ENCODE measurements at regions not wholly inside any gene's neighbourhood (a gene's known extent, or its start where the extent isn't known, plus 50 kb on each side); places are given as distances from the start of the nearest gene placed in this dataset.

DNA sequence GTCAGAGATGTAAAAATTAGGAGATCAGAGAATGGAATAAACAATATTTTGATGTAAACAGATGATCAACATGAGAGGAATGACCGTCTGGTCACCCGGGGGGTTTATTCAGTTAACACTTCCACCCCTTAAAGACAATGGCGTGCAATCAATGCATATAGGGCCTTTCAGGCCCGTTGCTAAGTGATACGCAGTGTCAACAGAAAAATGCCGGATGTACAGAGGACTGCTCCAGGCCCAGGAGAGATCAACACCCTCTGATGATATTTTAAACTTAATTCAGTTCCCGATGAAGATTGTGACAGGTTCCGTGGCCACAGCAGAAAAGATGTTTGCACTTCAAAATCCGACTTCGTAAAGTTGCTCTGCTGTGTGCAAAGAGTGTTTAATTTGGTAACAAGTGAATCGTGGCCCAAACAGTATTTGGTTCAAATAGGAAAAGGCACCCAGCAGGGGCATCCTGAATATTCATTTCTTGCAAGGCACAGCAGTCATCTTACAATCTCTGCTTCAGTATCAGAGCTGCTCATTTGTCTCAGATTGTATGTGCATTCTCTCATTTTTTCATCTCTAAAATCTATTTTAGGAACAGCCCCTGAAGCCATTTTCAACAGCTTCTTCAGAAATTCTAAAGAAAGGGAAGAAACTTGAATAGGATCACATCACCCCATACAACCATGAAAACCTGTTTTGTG lies 72.6 kb downstream of the FOXB1 start:
- DNase-seq: no peak
- intact Hi-C loops (cut with DNase I): no loop called here
- no peak overlapping the region for H3K27ac ChIP-seq
- no peak overlapping the region for H3K4me3 ChIP-seq
- H3K36me3 ChIP-seq: no peaks in the 10 kb centered on the region
- TF ChIP-seq, protein P1, sequence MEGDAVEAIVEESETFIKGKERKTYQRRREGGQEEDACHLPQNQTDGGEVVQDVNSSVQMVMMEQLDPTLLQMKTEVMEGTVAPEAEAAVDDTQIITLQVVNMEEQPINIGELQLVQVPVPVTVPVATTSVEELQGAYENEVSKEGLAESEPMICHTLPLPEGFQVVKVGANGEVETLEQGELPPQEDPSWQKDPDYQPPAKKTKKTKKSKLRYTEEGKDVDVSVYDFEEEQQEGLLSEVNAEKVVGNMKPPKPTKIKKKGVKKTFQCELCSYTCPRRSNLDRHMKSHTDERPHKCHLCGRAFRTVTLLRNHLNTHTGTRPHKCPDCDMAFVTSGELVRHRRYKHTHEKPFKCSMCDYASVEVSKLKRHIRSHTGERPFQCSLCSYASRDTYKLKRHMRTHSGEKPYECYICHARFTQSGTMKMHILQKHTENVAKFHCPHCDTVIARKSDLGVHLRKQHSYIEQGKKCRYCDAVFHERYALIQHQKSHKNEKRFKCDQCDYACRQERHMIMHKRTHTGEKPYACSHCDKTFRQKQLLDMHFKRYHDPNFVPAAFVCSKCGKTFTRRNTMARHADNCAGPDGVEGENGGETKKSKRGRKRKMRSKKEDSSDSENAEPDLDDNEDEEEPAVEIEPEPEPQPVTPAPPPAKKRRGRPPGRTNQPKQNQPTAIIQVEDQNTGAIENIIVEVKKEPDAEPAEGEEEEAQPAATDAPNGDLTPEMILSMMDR (IDR thresholded peaks at IDR 0.05): no peak
- H3K9ac ChIP-seq (ENCODE audit: low read depth in 2 of 2, low read length in 2 of 2): no peak overlapping the region
- H3K27me3 ChIP-seq: no peaks in the 10 kb centered on the region
- no peaks in the 10 kb centered on the region for H3K9me3 ChIP-seq
- H3K4me1 ChIP-seq: no peaks in the 10 kb centered on the region

DNA sequence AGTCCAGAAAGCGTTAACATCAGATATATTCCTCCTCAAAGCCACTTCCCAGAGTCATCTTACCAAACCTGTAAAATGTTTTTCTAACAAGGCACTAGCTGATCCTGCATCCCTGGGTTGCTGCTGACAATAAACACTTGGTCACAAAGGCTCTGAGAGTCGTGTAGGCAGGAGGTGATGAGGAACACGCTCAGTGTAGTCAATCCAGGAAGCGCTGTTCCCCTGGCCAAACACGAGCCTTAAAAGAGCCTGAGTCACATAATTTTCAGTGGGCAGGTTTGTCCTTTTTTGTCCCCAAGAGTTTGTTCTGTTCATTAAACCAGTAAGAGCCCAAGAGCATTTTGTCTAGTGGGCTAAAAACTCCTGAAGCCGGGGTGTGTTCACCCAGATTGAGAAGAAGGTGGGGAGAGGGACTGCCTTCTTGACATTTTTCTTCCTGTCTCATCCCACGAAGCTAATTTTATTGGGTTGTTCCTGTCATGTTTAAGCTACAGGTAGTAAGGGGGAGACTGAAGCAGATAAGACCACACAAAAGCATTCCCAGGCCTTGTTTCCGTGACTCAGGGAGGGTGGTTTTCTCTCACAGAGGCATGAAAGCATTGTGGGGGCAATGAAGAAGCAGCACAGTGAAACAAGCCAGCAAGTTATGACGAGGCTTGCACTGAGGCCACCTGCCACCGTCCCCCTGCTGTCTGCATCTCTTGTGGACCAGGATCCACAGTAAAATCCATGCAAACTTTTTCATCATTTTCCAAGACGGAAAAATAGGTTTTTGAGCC lies 73.7 kb downstream of the FOXB1 start:
- no peak overlapping the region for H3K27ac ChIP-seq
- TF ChIP-seq, protein P1 (IDR thresholded peaks at IDR 0.05): no peak
- H3K4me1 ChIP-seq: no peaks in the 10 kb centered on the region
- no peaks in the 10 kb centered on the region for H3K36me3 ChIP-seq
- H3K9me3 ChIP-seq: no peaks in the 10 kb centered on the region
- no peak overlapping the region for H3K9ac ChIP-seq (ENCODE audit: low read depth in 2 of 2, low read length in 2 of 2)
- no peak for DNase-seq
- H3K27me3 ChIP-seq: no peaks in the 10 kb centered on the region
- intact Hi-C loops (cut with DNase I): no loop called here
- H3K4me3 ChIP-seq: no peak overlapping the region

DNA sequence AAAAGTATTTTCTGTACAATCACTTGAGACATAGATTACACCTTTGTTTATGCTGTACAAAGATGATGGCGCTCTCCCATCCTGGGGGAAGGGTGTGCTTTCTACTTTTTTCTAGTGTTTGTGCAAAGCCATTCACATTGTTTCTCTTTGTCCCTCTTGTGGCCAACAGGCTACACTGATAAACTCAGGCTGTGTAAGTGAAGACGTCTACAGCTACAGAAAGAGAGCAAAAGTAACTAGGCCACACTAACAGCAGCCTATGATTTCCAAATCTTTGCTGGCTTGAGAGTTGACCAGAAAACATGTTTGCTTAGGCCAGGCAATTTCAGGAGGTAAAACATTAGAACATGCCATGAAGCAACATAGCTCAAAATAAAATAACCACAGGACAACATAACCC lies 75.1 kb downstream of the FOXB1 start:
- H3K36me3 ChIP-seq: no peaks in the 10 kb centered on the region
- no peak overlapping the region for H3K27ac ChIP-seq
- H3K4me1 ChIP-seq: no peaks in the 10 kb centered on the region
- TF ChIP-seq, protein P1 (IDR thresholded peaks at IDR 0.05): no peak
- no peaks in the 10 kb centered on the region for H3K27me3 ChIP-seq
- no peak for DNase-seq
- intact Hi-C loops (cut with DNase I): no loop called here
- H3K4me3 ChIP-seq: no peak overlapping the region
- H3K9me3 ChIP-seq: no peaks in the 10 kb centered on the region
- H3K9ac ChIP-seq (ENCODE audit: low read depth in 2 of 2, low read length in 2 of 2): no peak overlapping the region

DNA sequence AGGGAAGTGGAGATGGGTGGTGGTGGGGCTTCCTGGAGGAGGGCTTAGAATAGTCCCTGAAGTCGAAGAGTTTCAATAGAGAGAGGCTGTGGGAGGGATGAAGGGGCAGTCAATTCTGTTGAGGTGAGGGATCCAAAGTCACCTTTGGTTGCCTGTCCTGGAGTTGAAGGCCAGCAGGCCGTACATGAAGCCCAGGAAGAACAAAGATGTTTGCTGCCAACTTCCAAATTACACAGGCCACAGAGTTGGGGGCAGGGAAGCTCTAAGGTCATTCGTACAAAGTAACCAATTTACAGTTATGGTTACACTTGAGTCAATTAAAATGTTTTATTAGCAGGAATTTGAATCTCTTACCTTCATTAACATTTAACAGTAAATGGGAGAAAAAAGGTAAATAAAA lies 77.9 kb downstream of the FOXB1 start:
- Histone ChIP-seq H3K9ac (ENCODE audit: low read depth in 2 of 2, low read length in 2 of 2) (no peak overlapping the region), H3K4me1 (no peaks in the 10 kb centered on the region), H3K27me3 (no peaks in the 10 kb centered on the region), H3K4me3 (no peak overlapping the region), H3K27ac (no peak overlapping the region), H3K9me3 (no peaks in the 10 kb centered on the region), H3K36me3 (no peaks in the 10 kb centered on the region)
- intact Hi-C loops (cut with DNase I): no loop called here
- TF ChIP-seq, protein P1 (IDR thresholded peaks at IDR 0.05): no peak
- no peak for DNase-seq

DNA sequence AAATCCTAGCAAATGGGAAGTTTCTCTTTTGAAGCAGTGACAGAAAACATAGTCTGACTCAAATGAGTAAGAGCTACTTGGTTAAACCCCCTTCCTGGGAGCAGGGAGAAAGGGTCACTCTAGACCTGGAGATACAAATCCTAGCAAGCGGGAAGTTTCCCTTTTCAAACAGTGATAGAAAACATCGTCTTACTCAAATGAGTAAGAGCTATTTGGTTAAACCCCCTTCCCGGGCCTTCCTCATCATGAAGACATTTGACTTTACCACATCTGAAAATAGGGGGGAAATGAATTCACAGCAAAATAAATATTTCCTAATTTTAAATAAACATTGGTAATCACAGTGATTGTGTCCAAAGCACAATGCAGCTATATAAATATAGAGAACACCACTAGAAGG lies 79.2 kb downstream of the FOXB1 start:
- Histone ChIP-seq H3K27me3 (no peaks in the 10 kb centered on the region), H3K9me3 (no peaks in the 10 kb centered on the region), H3K9ac (ENCODE audit: low read depth in 2 of 2, low read length in 2 of 2) (no peak overlapping the region), H3K36me3 (no peaks in the 10 kb centered on the region), H3K4me3 (no peak overlapping the region), H3K4me1 (no peaks in the 10 kb centered on the region), H3K27ac (no peak overlapping the region)
- intact Hi-C loops (cut with DNase I): no loop called here
- no peak for DNase-seq
- TF ChIP-seq, protein P1 (IDR thresholded peaks at IDR 0.05): no peak

Measured in colonic mucosa (tissue), 4 donors.